Brain microvascular endothelial cell (primary cell): ENCODE measurements at regions not wholly inside any gene's neighbourhood (a gene's known extent, or its start where the extent isn't known, plus 50 kb on each side); places are given as distances from the start of the nearest gene placed in this dataset.
"Not testable (repeated sequence)": the region's sequence is repeated elsewhere in the genome, so short reads cannot be mapped to it uniquely, and the experiment has no call there.

ENCODE experiments used
- DNase-seq: peaks from one replicate; pipeline ENCODE4 v3.0.0-alpha.2; 2020
- H3K27ac ChIP-seq: fragments of 250-450 bp; sonication (Bioruptor Pico); 2 replicates; pipeline ENCODE4 v1.5.1; 2020; ENCODE audit warnings: mild to moderate bottlenecking, moderate library complexity
- H3K27me3 ChIP-seq: fragments of 250-450 bp; sonication (Bioruptor Pico); replicated peaks from 2 replicates; pipeline ENCODE4 v1.5.1; 2020; ENCODE audit warnings: mild to moderate bottlenecking
- H3K36me3 ChIP-seq: fragments of 250-450 bp; sonication (Bioruptor Pico); replicated peaks from 2 replicates; pipeline ENCODE4 v1.5.1; 2020; ENCODE audit warnings: mild to moderate bottlenecking
- H3K4me3 ChIP-seq: 2 replicates; pipeline ENCODE4 v1.5.1; 2011; ENCODE audit warnings: low read depth, mild to moderate bottlenecking, control low read depth, low read length, moderate library complexity
- CTCF ChIP-seq: IDR thresholded peaks from 2 replicates; pipeline ENCODE4 v1.5.1; 2011; ENCODE audit warnings: low read depth, mild to moderate bottlenecking, moderate library complexity, low read length, control low read depth, inconsistent platforms; ENCODE audit errors: missing control alignments
- in situ Hi-C: cut with HindIII; loops from 2 replicates; pipeline ENCODE4 v1.10.0; 2017; ENCODE audit warnings: low sequenced_read_pairs, low pct_ligation_motif_present

GRCh38 chr5:63097286-63097685 lies 518.7 kb downstream of the LRRC70 start:
- Histone ChIP-seq H3K27me3 (no peaks in the 10 kb centered on the region), H3K36me3 (no peaks in the 10 kb centered on the region), H3K27ac (no peak overlapping the region), H3K4me3 (no peak overlapping the region)
- in situ Hi-C loops: no loop called here
- no peak for TF ChIP-seq CTCF
- no peak for DNase-seq

- TF ChIP-seq CTCF: no peak
- in situ Hi-C loops: no loop called here
- H3K27ac ChIP-seq: no peak overlapping the region
- H3K27me3 ChIP-seq: no peaks in the 10 kb centered on the region
- no peaks in the 10 kb centered on the region for H3K36me3 ChIP-seq
- DNase-seq: no peak
- no peak overlapping the region for H3K4me3 ChIP-seq
These were observed 516.1 kb downstream of the LRRC70 start for GRCh38 chr5:63094730-63095129.

- in situ Hi-C loops: no loop called here
- no peak for DNase-seq
- Histone ChIP-seq H3K27ac (no peak overlapping the region), H3K4me3 (no peak overlapping the region), H3K27me3 (no peaks in the 10 kb centered on the region), H3K36me3 (no peaks in the 10 kb centered on the region)
- no peak for TF ChIP-seq CTCF
These were observed 510.5 kb downstream of the LRRC70 start for GRCh38 chr5:63089147-63089546.

GRCh38 chr5:63085561-63085960 lies 506.9 kb downstream of the LRRC70 start:
- TF ChIP-seq CTCF: no peak
- H3K36me3 ChIP-seq: no peaks in the 10 kb centered on the region
- no peak overlapping the region for H3K4me3 ChIP-seq
- H3K27ac ChIP-seq: no peak overlapping the region
- H3K27me3 ChIP-seq: no peaks in the 10 kb centered on the region
- in situ Hi-C loops: no loop called here
- DNase-seq: no peak

GRCh38 chr5:63083689-63084088 lies 505.1 kb downstream of the LRRC70 start:
- H3K27me3 ChIP-seq, H3K4me3 ChIP-seq, DNase-seq, in situ Hi-C loops, H3K27ac ChIP-seq, H3K36me3 ChIP-seq: not testable (repeated sequence)

GRCh38 chr5:63081402-63081801 lies 502.8 kb downstream of the LRRC70 start:
- Histone ChIP-seq H3K27me3 (no peaks in the 10 kb centered on the region), H3K27ac (no peak overlapping the region), H3K4me3 (no peak overlapping the region), H3K36me3 (no peaks in the 10 kb centered on the region)
- no peak for TF ChIP-seq CTCF
- in situ Hi-C loops: no loop called here
- DNase-seq: no peak
